HG03066 (cell line): ENCODE measurements at regions not wholly inside any gene's neighbourhood (a gene's known extent, or its start where the extent isn't known, plus 50 kb on each side); places are given as distances from the start of the nearest gene placed in this dataset.

Experiments
- ATAC-seq: cut with Tn5 transposase; IDR thresholded peaks from one replicate; pipeline ENCODE4 v1.9.1; 2021; ENCODE audit warnings: low read depth; ENCODE audit not compliant: unreplicated experiment

DNA sequence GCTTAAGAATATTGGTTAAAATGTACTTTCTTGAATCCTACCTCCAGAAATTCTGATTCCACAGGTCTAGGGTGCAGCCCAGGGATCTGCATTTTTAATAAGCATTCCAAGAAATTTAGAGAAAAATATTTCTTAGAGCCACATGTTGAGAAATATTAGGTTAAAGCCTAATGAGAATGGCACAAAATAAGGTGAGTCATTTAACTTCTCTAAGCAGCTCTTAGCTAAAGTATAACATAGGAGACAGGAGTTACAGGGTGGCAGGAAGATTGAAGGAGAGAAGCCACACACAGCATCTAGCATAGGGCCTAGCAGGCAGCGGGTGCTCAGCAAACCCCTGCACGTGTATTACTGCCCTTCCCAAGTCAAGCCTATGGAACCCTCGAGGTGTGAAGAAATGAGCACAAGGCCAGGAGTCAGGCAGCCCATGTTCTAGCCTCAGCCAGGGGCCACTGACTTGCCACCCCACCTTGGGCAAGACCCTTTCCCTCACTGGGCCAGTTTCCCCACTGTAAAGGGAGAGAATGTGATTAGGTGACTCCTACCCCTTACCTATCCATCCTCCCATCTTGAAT, 197.1 kb upstream of the TLE3 start:
- no peak for ATAC-seq

DNA sequence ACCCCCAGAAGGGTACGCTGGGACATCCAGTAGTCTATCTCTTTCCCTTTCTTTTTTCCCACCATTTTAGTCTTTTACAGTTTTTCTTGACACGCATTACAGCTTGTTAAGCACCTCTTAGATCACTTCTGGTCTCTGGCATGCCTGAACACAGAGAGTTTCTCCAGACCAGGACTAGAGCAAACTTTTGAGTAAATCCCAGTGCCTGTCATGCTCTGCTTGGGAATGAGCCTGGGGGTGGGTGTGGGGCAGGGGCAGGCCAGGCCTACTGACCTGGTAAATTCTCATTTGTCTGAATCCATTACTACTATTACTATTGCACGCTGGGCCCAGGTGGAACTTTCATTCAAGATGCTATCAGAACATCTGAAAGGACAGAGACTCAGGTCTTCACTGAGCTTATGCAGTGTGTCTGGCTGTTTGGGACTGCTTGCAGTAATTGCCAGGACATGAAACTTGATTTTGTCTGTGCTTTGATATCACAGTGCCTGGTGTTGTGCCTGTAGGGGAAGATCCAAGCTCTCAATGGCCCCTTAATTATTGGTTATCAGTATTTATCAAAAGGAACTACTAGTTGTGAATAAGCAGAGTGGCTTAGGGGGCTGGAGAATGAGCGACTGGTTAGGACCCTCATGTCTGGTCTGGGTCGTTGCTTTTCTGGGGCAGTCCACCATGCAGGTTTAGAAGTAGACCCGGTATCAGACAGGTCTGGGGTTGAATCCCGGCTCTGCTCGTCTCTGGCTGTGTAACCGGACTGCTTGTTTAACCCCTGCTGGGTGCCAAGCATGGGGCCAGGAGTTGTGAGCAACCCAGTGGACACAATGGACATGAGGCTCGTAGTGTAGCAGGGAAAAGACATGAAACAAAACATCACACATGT, 196.1 kb upstream of the TLE3 start:
- no peak for ATAC-seq

DNA sequence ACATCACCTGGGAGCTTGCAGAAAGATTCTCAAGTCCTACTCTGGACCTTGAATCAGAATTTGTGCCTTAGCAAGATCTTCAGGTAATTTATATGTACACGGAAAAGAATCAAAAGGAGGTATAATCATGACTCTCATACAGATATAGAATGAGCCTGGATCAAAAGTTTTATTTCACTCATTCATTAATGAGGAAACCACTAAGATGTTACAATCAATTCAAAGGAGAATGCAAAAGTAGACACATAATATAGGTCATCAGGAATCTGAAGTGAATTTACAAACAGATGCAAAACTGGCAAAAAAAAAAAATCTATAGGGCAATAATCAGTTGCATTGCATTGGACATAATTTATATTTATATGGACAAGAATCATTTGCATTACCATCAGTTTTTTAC, 195.4 kb upstream of the TLE3 start:
- no peak for ATAC-seq

DNA sequence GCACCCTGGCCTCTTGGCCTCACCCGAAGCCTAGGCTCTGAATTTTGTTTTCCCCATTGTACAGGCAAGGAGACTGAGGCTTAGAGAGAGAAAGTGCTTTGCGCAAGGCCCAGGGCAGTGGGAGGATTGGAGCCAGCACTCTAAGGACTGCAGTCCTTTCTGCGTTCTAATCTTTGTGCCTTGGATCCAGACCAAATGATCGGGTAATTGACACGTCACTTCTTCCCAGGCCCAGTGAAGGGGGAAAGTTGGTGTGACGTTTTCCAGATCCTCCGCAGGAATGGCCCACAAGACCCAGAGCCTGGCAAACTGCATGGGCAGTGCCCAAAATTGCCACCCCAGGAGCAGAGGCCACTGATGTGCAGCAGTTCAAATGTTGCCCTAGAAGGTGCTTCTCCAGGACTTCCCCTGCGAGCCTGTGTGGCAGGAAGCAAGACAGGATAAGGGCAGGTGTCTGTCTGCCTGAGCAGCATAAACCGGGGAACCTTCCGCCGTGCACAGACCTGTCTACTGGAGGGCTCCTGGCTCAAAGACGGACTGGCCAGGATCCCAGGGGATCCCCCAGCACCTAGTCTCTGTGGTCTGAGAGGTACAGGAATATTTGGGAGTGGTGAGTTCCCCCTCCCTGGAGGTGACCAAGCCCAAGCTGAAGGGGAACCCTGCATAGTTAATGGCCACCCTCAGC, 194.5 kb upstream of the TLE3 start:
- no peak for ATAC-seq

DNA sequence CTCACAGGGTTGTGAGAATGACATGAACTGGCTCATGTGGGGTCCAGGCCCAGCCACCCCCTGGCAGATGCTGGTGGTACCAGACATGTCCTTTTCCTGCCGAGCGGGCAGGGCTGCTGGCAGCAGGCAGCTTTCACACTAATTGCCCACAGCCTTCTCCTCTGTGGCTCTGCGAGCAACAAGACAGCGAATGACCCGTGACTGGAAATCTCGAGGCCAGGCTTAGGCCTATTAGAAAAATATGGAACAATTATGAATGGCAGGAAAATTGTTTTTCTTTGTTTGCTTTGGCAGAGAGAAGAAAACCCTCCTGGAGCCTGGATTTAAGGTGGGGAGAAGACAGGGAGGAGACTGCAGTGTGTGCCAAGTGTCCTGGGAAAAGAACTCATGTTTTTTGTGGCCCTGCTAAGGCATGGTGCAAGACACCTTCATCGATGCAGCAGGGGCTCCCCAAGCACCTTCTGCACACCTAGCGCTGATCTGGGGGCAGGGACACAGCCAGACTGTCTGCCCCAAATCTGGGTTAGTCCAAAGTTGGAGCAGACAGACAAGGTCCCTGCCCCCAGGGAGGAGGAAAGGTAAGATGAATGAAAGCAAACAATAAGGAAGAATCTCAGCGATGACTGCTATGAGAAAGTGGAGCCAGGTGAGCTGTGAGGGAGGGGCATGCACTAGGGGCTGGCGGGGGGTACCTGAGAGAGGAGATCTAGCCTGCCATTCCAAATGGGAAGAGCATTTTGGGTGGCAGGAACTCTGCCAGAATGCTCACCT, 193.8 kb upstream of the TLE3 start:
- ATAC-seq = no peak

DNA sequence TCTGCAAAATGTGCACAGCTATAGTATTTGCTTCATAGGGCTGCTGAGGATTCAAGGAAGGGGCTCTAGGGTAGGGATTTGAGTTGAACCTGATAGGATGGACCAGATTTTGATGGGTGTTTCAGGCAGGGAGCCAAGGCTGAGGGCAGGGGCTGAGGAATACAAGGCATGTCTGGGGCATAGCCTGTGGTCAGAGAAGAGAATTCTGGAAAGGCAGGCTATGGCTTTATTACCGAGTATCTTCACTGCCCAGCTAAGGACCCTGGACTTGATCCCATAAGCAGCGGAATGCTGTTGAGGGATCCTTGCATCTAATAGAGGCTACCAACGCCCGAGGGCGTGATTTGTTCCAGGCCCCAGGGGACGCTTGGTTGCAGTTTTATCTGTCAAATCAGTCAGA, 193.0 kb upstream of the TLE3 start:
- ATAC-seq = no peak

DNA sequence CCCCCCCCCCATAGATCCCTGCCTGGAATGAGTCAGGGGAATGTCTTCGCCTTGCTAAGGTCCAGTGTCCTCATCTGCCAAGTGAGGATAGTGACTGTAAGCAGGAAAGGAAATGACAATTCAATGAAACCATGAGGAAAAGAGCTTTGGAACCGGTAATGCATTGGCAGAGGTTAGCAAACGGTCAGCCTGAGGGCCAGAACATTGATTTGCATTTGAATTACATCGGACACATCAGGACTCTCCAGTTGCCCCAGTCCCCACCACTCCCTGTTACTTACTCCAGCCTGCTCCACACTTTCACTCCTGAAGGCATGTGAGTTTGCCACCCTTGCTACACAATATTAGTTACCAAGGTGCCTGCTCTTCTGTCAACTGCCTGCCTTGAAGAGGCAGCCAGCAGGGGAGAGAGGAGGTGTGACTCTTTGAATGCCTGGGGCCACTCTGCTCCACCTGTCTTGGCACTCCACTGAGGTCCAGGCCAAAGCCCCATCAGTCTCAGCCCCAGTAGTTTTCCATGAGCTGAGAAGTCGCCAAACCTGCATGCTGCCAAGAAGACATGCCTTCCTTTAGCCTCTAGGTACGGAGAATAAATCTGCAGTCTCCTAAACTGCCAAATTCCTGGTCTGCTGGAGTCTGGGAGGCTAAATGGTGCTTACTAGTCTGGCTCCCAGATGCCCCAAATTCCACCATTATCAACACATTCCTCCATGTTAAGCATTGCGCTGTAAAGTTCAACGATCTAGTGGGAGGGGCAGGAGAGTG, 191.7 kb upstream of the TLE3 start:
- ATAC-seq = no peak

DNA sequence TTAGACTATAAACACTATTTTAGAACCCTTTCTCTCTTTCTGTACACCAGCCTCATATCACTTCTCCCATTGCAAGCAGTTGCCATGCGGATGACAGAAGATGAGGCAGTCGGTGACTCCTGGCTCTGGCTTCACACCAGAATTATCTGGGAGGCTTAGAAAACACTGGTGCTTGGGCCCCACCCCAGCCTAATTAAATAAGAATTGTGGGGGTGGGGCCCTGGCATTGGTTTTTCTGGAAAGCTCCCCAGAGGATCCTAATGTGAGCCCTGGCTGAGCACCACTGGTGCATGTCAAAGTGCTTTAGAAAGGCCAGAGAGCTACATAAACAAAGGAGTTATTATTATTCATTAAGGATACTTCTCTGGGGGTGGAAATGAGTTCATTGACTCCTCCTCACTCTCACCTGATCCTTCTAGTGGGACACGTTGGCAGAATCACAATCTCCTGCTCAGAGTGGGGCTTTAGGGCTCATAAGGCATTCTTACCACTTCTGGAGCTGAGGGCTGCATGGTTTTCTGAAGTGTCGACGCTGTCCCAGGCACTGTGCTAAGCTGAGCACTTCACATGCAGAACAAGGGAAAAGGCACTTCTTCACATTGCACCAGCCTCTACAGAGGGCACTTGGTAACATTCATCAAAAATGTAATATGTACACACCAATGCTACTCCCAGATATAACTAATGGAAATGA, 188.5 kb upstream of the TLE3 start:
- ATAC-seq = no peak

DNA sequence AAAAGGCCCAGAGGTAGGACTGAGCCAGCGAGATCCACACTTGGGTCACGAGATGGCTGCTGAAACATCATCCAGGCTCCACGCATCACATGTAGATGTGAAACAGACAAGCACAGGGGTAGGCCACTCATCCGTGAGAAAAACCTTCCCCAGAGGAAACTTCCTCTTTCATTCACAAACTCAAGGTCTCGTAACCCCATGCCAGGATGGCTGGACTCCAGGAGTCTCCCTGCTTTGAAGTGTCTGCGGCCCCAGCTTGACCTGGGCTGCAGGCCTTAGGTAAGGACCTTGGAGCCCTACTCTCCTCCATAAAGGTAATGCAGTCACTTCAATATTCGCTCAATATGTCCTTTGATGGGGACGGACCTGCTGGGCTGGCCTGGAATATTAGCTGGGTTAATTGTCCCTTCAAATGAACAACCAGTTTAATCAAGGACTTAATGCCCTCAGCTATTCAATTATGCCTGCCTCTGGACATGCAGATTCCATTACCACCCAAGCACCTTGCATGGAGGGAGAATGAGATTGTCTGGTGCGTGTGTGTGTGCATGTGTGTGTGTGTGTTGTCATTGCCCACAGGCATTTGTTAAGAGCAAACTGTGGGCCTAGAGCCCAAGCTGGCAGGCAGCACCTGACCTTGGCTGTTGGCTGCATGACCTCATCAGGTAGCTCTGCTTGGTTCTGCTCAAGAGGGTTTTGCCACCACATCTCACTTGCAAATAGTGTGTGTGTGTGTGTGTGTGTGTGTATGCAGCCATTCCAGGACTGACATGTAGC, 186.9 kb upstream of the TLE3 start:
- ATAC-seq = no peak

DNA sequence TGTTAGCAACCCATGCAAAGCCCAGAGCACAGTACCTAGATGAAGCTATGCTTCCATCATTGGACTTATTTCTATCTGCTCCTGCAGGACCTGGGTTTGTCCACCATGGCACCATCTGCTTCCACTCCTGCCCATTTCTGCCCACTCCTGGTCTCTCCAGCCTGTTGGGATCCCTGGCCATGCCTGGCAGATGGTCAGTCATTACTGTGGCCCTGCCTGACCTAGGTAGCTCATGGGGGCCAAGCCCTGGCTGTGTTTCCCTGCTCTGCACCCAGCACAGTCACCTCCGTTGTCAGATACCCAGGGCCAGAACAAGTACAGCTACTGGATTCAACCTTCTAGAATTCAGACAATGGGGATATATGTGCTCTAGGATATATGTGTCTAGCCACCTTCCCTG, 185.8 kb upstream of the TLE3 start:
- no peak for ATAC-seq

DNA sequence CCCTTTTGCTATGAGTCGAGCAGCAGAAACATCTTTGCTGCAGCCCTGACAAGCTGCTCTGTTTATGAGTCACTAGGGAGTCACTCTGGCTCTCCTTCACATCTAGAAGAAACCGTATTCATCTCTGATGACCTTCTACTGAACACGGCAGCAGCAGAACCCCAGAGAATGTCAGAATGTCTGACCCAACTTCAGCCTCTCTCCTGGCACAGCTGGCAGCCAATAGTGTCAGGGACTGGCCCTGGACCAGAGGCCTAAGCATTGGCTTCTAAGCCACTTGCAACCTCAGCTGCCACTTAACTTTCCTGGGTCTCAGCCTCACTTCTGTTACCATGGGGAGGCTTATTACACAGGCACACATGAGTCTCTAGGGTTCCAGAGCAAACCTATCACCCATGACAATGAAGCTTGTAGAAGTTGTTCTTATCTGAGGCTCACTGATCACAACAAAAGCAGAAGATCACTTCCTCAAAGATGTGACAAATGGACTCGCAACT, 184.1 kb upstream of the TLE3 start:
- no peak for ATAC-seq

DNA sequence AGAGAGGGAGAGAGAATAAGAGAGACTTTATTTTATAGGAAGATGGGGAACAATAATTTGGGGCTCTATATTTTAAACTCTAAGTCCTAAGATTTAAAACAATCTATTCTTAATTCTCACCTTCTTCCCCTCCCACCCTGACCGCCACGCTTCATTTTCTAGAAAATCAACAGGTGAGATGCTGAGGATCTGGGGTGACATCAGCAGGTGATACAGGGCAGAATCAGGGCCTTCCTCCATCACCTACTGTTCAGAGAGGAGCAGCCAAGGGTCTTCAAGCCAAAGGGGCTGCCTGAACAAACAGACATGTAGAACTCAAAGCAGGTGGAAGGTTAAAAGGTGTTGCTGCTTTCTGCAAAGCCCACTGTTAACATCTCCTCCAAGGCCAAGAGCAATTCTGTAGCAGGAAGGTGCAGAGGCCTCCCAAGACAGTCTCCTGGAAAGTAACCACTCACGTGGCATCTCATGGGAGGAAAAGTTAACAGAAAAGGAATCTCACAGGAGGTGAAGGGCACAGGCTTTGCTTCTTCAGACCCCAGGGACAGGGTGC, 183.6 kb upstream of the TLE3 start:
- no peak for ATAC-seq

DNA sequence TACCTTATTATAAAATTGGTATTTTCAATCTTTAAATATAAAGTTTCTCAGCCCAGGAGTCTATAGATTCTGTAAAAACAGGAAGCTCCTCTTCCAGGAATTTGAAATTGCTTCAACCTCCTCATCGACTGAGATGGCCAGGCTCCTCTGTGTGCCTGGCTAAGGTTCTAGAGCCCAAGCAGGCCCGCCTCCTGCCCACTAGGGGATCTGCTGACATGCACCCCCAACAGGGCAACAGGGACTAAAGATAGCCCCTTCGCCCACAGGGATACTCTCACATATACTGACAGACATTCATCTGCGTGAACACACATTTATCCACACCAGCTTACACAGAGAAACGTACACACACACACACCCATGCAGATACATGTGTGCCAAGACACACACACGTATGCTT, 183.1 kb upstream of the TLE3 start:
- ATAC-seq = no peak

DNA sequence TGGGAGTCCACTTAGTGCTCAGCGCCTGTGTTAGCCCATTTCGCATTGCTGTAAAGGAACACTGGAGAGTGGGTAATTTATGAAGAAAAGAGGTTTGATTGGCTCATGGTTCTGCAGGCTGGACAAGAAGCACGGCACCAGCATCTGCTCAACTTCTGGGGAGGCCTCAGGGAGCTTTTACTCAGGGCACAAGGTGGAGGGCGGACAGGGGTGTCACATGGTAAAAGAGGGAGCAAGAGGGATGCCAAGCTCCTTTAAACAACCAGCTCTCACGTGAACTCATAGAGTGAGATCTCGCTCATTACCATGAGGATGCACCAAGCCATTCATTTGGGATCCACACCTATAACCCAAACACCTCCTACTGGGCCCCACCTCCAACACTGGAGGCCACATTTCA, 181.4 kb upstream of the TLE3 start:
- ATAC-seq = no peak

DNA sequence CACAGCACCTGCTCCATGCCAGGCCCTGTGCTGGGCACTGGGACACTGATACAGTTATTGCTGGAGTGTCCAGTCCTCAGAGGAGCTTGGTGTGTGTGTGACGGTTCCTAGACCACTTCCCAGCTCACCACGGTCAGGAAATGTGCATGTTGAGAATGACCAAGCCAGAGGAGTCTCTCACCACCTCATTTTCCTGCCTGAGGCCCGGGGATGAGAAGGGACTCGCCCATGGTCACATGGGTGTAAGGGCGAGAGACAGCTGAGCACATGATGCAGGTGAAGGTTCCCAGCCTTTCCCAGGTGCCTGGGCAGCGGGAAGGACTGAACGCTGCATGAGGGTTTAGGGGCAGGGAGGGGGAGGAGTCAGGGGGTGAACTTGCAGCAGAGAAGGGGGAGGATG, 180.9 kb upstream of the TLE3 start:
- ATAC-seq = no peak

DNA sequence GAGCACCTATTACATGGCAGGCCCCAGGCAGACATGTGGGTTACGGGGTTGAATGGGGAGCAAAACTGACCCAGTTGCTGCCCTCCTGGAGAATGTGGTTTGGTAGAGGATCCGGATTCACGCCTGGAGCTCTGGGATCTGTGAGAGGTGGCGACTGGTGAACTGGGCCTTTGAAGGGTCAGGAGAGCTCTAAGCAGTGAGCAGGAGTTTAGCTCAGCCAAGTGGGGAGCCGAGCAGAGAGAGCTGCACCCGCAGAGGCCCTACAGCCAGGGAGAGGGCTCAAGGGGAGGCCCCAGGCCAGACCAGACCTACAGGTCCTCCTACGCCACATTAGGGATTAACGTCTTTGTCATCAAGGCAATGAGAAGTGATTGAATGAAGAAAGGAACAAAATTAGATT, 179.8 kb upstream of the TLE3 start:
- no peak for ATAC-seq

DNA sequence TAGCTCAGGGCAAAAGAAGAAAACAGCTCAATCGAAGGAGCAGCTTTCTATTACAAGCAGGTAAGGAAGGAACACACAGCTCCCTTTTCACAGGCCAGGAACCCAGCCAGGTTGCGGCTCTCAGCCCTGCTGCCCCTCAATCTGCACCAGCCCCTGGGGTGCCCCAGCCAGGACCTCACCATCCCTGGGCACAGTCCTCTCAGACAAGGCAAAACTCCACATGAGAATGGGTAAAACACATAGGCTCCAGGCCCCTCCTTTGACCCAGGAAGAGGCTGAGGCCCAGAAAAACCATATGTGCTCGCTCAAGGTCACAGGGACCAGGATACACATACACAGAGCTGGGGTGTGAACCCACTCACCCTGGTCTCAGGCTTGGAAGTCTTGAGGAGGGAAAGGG, 178.7 kb upstream of the TLE3 start:
- ATAC-seq = no peak

DNA sequence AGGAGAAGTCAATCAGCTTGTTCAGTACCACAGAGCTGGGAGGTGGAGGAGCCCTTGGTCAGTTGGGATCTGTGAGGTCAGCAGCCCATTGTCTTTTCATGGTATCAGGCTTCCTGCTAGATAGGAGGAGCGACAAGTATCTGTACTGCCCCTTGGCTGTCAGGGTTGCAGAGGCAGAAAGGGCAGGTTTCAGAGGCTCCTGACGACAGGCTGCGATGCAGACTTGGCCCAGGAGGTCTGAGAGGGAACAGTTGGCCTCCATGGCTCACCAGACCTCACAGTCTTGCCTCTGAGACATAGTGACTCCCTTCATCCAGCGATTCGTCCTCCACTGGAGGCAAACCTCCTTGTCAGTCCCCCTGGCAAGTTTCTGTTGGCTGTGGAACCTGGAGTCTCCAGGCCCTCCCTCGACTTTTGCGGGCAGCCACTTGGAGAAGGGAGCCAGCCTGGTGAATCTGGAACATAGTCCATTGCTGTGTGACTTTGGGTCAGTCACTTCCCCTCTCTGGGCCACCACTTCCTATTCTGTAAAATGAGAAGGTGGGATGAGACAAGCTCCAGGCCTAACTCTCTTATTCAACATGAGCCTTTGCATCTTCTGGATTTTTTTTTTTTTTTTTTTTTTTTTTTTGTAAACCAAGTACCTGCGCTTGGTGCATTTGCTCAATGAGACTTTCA, 177.9 kb upstream of the TLE3 start:
- ATAC-seq = no peak
